Panc1 (cell line): ENCODE measurements at regions not wholly inside any gene's neighbourhood (a gene's known extent, or its start where the extent isn't known, plus 50 kb on each side); places are given as distances from the start of the nearest gene placed in this dataset.

Source experiments
- ATAC-seq: fragments of 200-7000 bp; cut with Tn5 transposase; 2 replicates; pipeline ENCODE4 v1.9.1; 2020; ENCODE audit warnings: mild to moderate bottlenecking, moderate library complexity
- BruUV-seq: library from RNA; stranded (reverse); fragments of 400-500 nt; replicated peaks from 2 replicates; lab custom pipeline; 2021; lab: Mats Ljungman, UMichigan
- CTCF ChIA-PET: fragments of 300-600 bp; sonication (Branson Sonifier 250); formaldehyde crosslinking; loops from one replicate; lab custom pipeline; 2022; ENCODE audit warnings: antibody characterized with exemption; lab: Charles Lee
- POLR2A ChIA-PET: fragments of 300-600 bp; sonication (Branson Sonifier 250); formaldehyde crosslinking; loops from one replicate; lab custom pipeline; 2022; ENCODE audit warnings: antibody characterized with exemption; lab: Charles Lee
- DNase-seq: peaks from one replicate; pipeline ENCODE4 v3.0.0-alpha.2; 2010; ENCODE audit warnings: low read depth, low spot score
- H3K27ac ChIP-seq: 2 replicates; pipeline ENCODE4 v1.5.1; 2011; ENCODE audit warnings: mild to moderate bottlenecking, low read length, inconsistent platforms
- H3K27me3 ChIP-seq: fragments of 200-500 bp; sonication (Bioruptor generic); 2 replicates; pipeline ENCODE4 v1.6.0; 2014; ENCODE audit warnings: low read length, inconsistent platforms; ENCODE audit not compliant: control insufficient read depth, insufficient read depth
- H3K36me3 ChIP-seq: fragments of 200-500 bp; sonication (Bioruptor generic); 2 replicates; pipeline ENCODE4 v1.5.1; 2014; ENCODE audit warnings: inconsistent platforms, mild to moderate bottlenecking, low read length, moderate library complexity; ENCODE audit not compliant: control insufficient read depth, insufficient read depth
- H3K4me1 ChIP-seq: 2 replicates; pipeline ENCODE4 v1.5.1; 2011; ENCODE audit warnings: inconsistent platforms, mild to moderate bottlenecking, low read length, moderate library complexity; ENCODE audit not compliant: control insufficient read depth, insufficient read depth
- H3K4me3 ChIP-seq, 2 experiments: 2 replicates each; pipeline ENCODE4 v1.5.1; 2011 to 2012; ENCODE audit warnings: low read depth in 2 of 2, low read length in 2 of 2, mild to moderate bottlenecking in 2 of 2, inconsistent platforms in 1 of 2, moderate library complexity in 1 of 2
- H3K9me3 ChIP-seq: fragments of 200-500 bp; sonication (Bioruptor generic); 2 replicates; pipeline ENCODE4 v1.5.1; 2014; ENCODE audit warnings: low read depth, mild to moderate bottlenecking, inconsistent platforms, low read length, moderate library complexity; ENCODE audit not compliant: control insufficient read depth, insufficient read depth
- CTCF ChIP-seq: fragments of 450-650 bp; IDR thresholded peaks from 2 replicates; pipeline ENCODE4 v1.5.1; 2017; ENCODE audit warnings: mild to moderate bottlenecking
- POLR2AphosphoS5 ChIP-seq: IDR thresholded peaks from 2 replicates; pipeline ENCODE4 v1.6.1; 2012; ENCODE audit warnings: mild to moderate bottlenecking, low read depth, low read length, moderate library complexity
- SIN3A ChIP-seq: IDR thresholded peaks from 2 replicates; pipeline ENCODE4 v1.6.1; 2012; ENCODE audit warnings: low read depth, mild to moderate bottlenecking, low read length, moderate library complexity, borderline replicate concordance; ENCODE audit not compliant: insufficient read depth
- TCF7L2 ChIP-seq: IDR thresholded peaks from 2 replicates; pipeline ENCODE4 v1.6.1; 2011; ENCODE audit warnings: mild to moderate bottlenecking, low read depth, low read length, inconsistent platforms
- in situ Hi-C: cut with HindIII; loops from 2 replicates; pipeline ENCODE4 v1.10.0; 2016; ENCODE audit warnings: low sequenced_read_pairs, low pct_unique_long_range_greater_than_20kb
- intact Hi-C: fragments of 100-400 bp; cut with micrococcal nuclease; formaldehyde crosslinking; loops from one replicate; pipeline ENCODE4 v1.10.0; 2022; ENCODE audit not compliant: unreplicated experiment
- TF ChIP-seq, protein P1 (sequence below), 2 experiments: IDR thresholded peaks; 2 replicates each; pipeline ENCODE4 v1.6.1; 2011 to 2012; ENCODE audit warnings: low read depth in 2 of 2, control low read depth in 1 of 2, low read length in 1 of 2, mild to moderate bottlenecking in 1 of 2, moderate library complexity in 1 of 2; ENCODE audit not compliant: insufficient read depth in 1 of 2

GRCh38 chr2:120896126-120896525 is 160.5 kb downstream of the GLI2 start:
- H3K9me3 ChIP-seq = no peaks in the 10 kb centered on the region
- no peak overlapping the region for H3K27ac ChIP-seq
- H3K36me3 ChIP-seq = no peaks in the 10 kb centered on the region
- no peaks in the 10 kb centered on the region for H3K27me3 ChIP-seq
- no peak overlapping the region for H3K4me3 ChIP-seq
- ATAC-seq = no peak
- intact Hi-C loops (no loop called here), in situ Hi-C loops (no loop called here)
- POLR2A ChIA-PET = no interaction called here
- no peaks in the 10 kb centered on the region for H3K4me1 ChIP-seq
- TF ChIP-seq TCF7L2 (no peak), POLR2AphosphoS5 (no peak), CTCF (no peak), SIN3A (no peak)
- TF ChIP-seq, protein P1, sequence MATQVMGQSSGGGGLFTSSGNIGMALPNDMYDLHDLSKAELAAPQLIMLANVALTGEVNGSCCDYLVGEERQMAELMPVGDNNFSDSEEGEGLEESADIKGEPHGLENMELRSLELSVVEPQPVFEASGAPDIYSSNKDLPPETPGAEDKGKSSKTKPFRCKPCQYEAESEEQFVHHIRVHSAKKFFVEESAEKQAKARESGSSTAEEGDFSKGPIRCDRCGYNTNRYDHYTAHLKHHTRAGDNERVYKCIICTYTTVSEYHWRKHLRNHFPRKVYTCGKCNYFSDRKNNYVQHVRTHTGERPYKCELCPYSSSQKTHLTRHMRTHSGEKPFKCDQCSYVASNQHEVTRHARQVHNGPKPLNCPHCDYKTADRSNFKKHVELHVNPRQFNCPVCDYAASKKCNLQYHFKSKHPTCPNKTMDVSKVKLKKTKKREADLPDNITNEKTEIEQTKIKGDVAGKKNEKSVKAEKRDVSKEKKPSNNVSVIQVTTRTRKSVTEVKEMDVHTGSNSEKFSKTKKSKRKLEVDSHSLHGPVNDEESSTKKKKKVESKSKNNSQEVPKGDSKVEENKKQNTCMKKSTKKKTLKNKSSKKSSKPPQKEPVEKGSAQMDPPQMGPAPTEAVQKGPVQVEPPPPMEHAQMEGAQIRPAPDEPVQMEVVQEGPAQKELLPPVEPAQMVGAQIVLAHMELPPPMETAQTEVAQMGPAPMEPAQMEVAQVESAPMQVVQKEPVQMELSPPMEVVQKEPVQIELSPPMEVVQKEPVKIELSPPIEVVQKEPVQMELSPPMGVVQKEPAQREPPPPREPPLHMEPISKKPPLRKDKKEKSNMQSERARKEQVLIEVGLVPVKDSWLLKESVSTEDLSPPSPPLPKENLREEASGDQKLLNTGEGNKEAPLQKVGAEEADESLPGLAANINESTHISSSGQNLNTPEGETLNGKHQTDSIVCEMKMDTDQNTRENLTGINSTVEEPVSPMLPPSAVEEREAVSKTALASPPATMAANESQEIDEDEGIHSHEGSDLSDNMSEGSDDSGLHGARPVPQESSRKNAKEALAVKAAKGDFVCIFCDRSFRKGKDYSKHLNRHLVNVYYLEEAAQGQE (IDR thresholded peaks at IDR 0.05; ENCODE audit: insufficient read depth in 1 of 2, low read depth in 2 of 2, low read length in 1 of 2) = no peak
- CTCF ChIA-PET = no interaction called here
- no peak for DNase-seq
- BruUV-seq = no TSS peak

DNA sequence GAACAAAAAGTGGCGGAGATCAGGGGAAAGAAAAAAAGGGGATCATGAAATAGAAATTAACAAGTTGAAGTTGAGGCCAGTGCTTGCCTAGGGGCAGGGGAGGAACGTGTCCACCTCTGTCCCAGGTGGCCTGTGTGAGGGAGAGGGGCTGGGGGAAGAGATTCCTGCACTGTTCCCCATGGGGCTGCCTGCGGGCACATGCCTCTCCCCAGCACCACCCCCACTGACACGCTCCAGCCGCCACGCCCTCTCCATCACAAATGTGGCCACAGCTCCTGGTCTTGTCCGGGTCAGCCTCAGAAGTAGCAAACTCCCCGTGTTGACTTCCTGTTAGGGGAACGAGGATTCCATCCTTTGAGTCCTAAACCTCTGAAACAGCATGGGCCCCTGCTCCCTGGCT is 161.2 kb downstream of the GLI2 start:
- POLR2A ChIA-PET = no interaction called here
- Histone ChIP-seq H3K36me3 (no peaks in the 10 kb centered on the region), H3K4me3 (no peak overlapping the region), H3K4me1 (no peaks in the 10 kb centered on the region), H3K27ac (no peak overlapping the region), H3K27me3 (no peaks in the 10 kb centered on the region), H3K9me3 (no peaks in the 10 kb centered on the region)
- in situ Hi-C loops = no loop called here
- DNase-seq (no peak), ATAC-seq (no peak)
- CTCF ChIA-PET = no interaction called here
- no TSS peak for BruUV-seq
- TF ChIP-seq SIN3A (no peak), TCF7L2 (no peak), CTCF (no peak)
- TF ChIP-seq, protein P1 (IDR thresholded peaks at IDR 0.05; ENCODE audit: insufficient read depth in 1 of 2, low read depth in 2 of 2, low read length in 1 of 2) = no peak
- intact Hi-C loops = no loop called here
